ENCODE measurements at regions not wholly inside any gene's neighbourhood (a gene's known extent, or its start where the extent isn't known, plus 50 kb on each side); places are given as distances from the start of the nearest gene placed in this dataset.

GRCh38 chr14:87102811-87103378 lies 890.1 kb downstream of the GALC start:
- Mint-ChIP-seq H3K27ac (no peak overlapping the region), H3K4me1 (no peaks in the 10 kb centered on the region), H3K4me3 (no peak overlapping the region), H3K9me3 (peaks cover 7% of the 10 kb centered on the region), H3K36me3 (no peaks in the 10 kb centered on the region)
- DNase-seq (ENCODE audit: low spot score in 2 of 2), result no peak
- no peak for ATAC-seq

- Mint-ChIP-seq H3K27ac (no peak overlapping the region), H3K9me3 (peaks cover 12% of the 10 kb centered on the region), H3K36me3 (no peaks in the 10 kb centered on the region), H3K4me3 (no peak overlapping the region), H3K4me1 (no peaks in the 10 kb centered on the region)
- ATAC-seq (no peak), DNase-seq (ENCODE audit: low spot score in 2 of 2) (no peak)
Measured at GRCh38 chr14:87097015-87097414, 896.0 kb downstream of the GALC start.

- no peak overlapping the region for H3K27ac Mint-ChIP-seq
- H3K4me1 Mint-ChIP-seq, result no peaks in the 10 kb centered on the region
- no peak for DNase-seq (ENCODE audit: low spot score in 2 of 2)
- H3K36me3 Mint-ChIP-seq, result no peaks in the 10 kb centered on the region
- no peak overlapping the region for H3K4me3 Mint-ChIP-seq
- no peak for ATAC-seq
- peaks cover 7% of the 10 kb centered on the region for H3K9me3 Mint-ChIP-seq
Measured at GRCh38 chr14:87094913-87095312, 898.1 kb downstream of the GALC start.

GRCh38 chr14:87088588-87088987 lies 904.4 kb downstream of the GALC start:
- ATAC-seq (no peak), DNase-seq (ENCODE audit: low spot score in 2 of 2) (no peak)
- Mint-ChIP-seq H3K36me3 (no peaks in the 10 kb centered on the region), H3K4me1 (no peaks in the 10 kb centered on the region), H3K9me3 (peaks cover 10% of the 10 kb centered on the region), H3K4me3 (no peak overlapping the region), H3K27ac (no peak overlapping the region)

- Mint-ChIP-seq H3K27ac (no peak overlapping the region), H3K4me3 (no peak overlapping the region), H3K9me3 (peaks cover 9% of the 10 kb centered on the region), H3K4me1 (no peaks in the 10 kb centered on the region), H3K36me3 (no peaks in the 10 kb centered on the region)
- ATAC-seq (no peak), DNase-seq (ENCODE audit: low spot score in 2 of 2) (no peak)
Measured at GRCh38 chr14:87087881-87088280, 905.1 kb downstream of the GALC start.

- no peak for DNase-seq (ENCODE audit: low spot score in 2 of 2)
- no peak for ATAC-seq
- Mint-ChIP-seq H3K36me3 (no peaks in the 10 kb centered on the region), H3K4me1 (no peaks in the 10 kb centered on the region), H3K4me3 (no peak overlapping the region), H3K9me3 (peaks cover 13% of the 10 kb centered on the region), H3K27ac (no peak overlapping the region)
Measured at GRCh38 chr14:87084908-87085307, 908.1 kb downstream of the GALC start.

GRCh38 chr14:87082917-87083316 lies 910.1 kb downstream of the GALC start:
- ATAC-seq (no peak), DNase-seq (ENCODE audit: low spot score in 2 of 2) (no peak)
- Mint-ChIP-seq H3K4me3 (no peak overlapping the region), H3K9me3 (peaks cover 11% of the 10 kb centered on the region), H3K27ac (no peak overlapping the region), H3K36me3 (no peaks in the 10 kb centered on the region), H3K4me1 (no peaks in the 10 kb centered on the region)

- Mint-ChIP-seq H3K4me3 (no peak overlapping the region), H3K4me1 (no peaks in the 10 kb centered on the region), H3K27ac (no peak overlapping the region), H3K9me3 (peaks cover 11% of the 10 kb centered on the region), H3K36me3 (no peaks in the 10 kb centered on the region)
- no peak for ATAC-seq
- DNase-seq (ENCODE audit: low spot score in 2 of 2), result no peak
Measured at GRCh38 chr14:87081004-87081403, 912.0 kb downstream of the GALC start.

GRCh38 chr14:87080146-87080545 lies 912.8 kb downstream of the GALC start:
- no peak for ATAC-seq
- H3K27ac Mint-ChIP-seq, result no peak overlapping the region
- no peaks in the 10 kb centered on the region for H3K36me3 Mint-ChIP-seq
- H3K9me3 Mint-ChIP-seq, result peaks cover 8% of the 10 kb centered on the region
- H3K4me1 Mint-ChIP-seq, result no peaks in the 10 kb centered on the region
- DNase-seq (ENCODE audit: low spot score in 2 of 2), result no peak
- no peak overlapping the region for H3K4me3 Mint-ChIP-seq

GRCh38 chr14:87079416-87079815 lies 913.6 kb downstream of the GALC start:
- no peak for ATAC-seq

GRCh38 chr14:87076922-87077321 lies 916.1 kb downstream of the GALC start:
- no peaks in the 10 kb centered on the region for H3K4me1 Mint-ChIP-seq

More at GRCh38 chr14:87079416-87079815, 913.6 kb downstream of the GALC start:
- no peaks in the 10 kb centered on the region for H3K36me3 Mint-ChIP-seq
- H3K9me3 Mint-ChIP-seq, result peaks cover 6% of the 10 kb centered on the region
- H3K4me3 Mint-ChIP-seq, result no peak overlapping the region
- no peak for DNase-seq (ENCODE audit: low spot score in 2 of 2)
- no peak overlapping the region for H3K27ac Mint-ChIP-seq
- no peaks in the 10 kb centered on the region for H3K4me1 Mint-ChIP-seq

GRCh38 chr14:87076146-87076545 lies 916.8 kb downstream of the GALC start:
- Mint-ChIP-seq H3K27ac (no peak overlapping the region), H3K9me3 (peaks cover 3% of the 10 kb centered on the region), H3K4me3 (no peak overlapping the region), H3K36me3 (no peaks in the 10 kb centered on the region), H3K4me1 (no peaks in the 10 kb centered on the region)
- DNase-seq (ENCODE audit: low spot score in 2 of 2), result no peak
- ATAC-seq, result no peak

More at GRCh38 chr14:87076922-87077321, 916.1 kb downstream of the GALC start:
- H3K4me3 Mint-ChIP-seq, result no peak overlapping the region
- ATAC-seq, result no peak
- H3K9me3 Mint-ChIP-seq, result peaks cover 3% of the 10 kb centered on the region
- H3K27ac Mint-ChIP-seq, result no peak overlapping the region
- H3K36me3 Mint-ChIP-seq, result no peaks in the 10 kb centered on the region
- no peak for DNase-seq (ENCODE audit: low spot score in 2 of 2)

- Mint-ChIP-seq H3K9me3 (peaks cover 5% of the 10 kb centered on the region), H3K36me3 (no peaks in the 10 kb centered on the region), H3K4me3 (no peak overlapping the region), H3K4me1 (no peaks in the 10 kb centered on the region), H3K27ac (no peak overlapping the region)
- DNase-seq (ENCODE audit: low spot score in 2 of 2) (no peak), ATAC-seq (no peak)
Measured at GRCh38 chr14:87073880-87074570, 919.0 kb downstream of the GALC start.

GRCh38 chr14:87067591-87067990 lies 925.4 kb downstream of the GALC start:
- H3K9me3 Mint-ChIP-seq, result peaks cover 13% of the 10 kb centered on the region
- DNase-seq (ENCODE audit: low spot score in 2 of 2), result no peak
- no peak for ATAC-seq
- H3K4me3 Mint-ChIP-seq, result no peak overlapping the region
- no peaks in the 10 kb centered on the region for H3K4me1 Mint-ChIP-seq
- H3K27ac Mint-ChIP-seq, result no peak overlapping the region
- no peaks in the 10 kb centered on the region for H3K36me3 Mint-ChIP-seq

GRCh38 chr14:87067061-87067460 lies 925.9 kb downstream of the GALC start:
- Mint-ChIP-seq H3K4me1 (no peaks in the 10 kb centered on the region), H3K4me3 (no peak overlapping the region), H3K27ac (no peak overlapping the region), H3K9me3 (peaks cover 10% of the 10 kb centered on the region), H3K36me3 (no peaks in the 10 kb centered on the region)
- no peak for ATAC-seq
- DNase-seq (ENCODE audit: low spot score in 2 of 2), result no peak

GRCh38 chr14:87066221-87066817 lies 926.7 kb downstream of the GALC start:
- Mint-ChIP-seq H3K4me1 (no peaks in the 10 kb centered on the region), H3K27ac (no peak overlapping the region), H3K36me3 (no peaks in the 10 kb centered on the region)

More at GRCh38 chr14:87066221-87066817, 926.7 kb downstream of the GALC start:
- DNase-seq (ENCODE audit: low spot score in 2 of 2) (no peak), ATAC-seq (no peak)
- no peak overlapping the region for H3K4me3 Mint-ChIP-seq
- H3K9me3 Mint-ChIP-seq, result peaks cover 10% of the 10 kb centered on the region
